ENCODE measurements at regions not wholly inside any gene's neighbourhood (a gene's known extent, or its start where the extent isn't known, plus 50 kb on each side); places are given as distances from the start of the nearest gene placed in this dataset.
"Not testable (repeated sequence)": the region's sequence is repeated elsewhere in the genome, so short reads cannot be mapped to it uniquely, and the experiment has no call there.

GRCh38 chr2:129532158-129532557, 447.3 kb upstream of the RAB6C start:
- not testable (repeated sequence) for DNase-seq (ENCODE audit: low read depth in 6 of 9, low spot score in 9 of 9)

GRCh38 chr2:129548880-129549279, 430.6 kb upstream of the RAB6C start:
- WGBS: 78% methylated on average over 3 of the region's 3 CpGs
- Histone ChIP-seq H3K9me3 (ENCODE audit: control insufficient read depth in 2 of 2, insufficient read depth in 1 of 2, low read length in 1 of 2) (peaks cover 0 to under 1% of the 10 kb centered on the region in 2 donors), H3K36me3 (ENCODE audit: control insufficient read depth in 2 of 2, insufficient read depth in 2 of 2, low read length in 1 of 2) (no peaks in the 10 kb centered on the region), H3K4me3 (ENCODE audit: low read length in 2 of 2) (no peak overlapping the region), H3K27ac (ENCODE audit: low read depth in 1 of 2, low read length in 1 of 2) (no peak overlapping the region), H3K4me1 (ENCODE audit: control insufficient read depth in 2 of 2, insufficient read depth in 2 of 2, low read length in 2 of 2) (no peaks in the 10 kb centered on the region), H3K27me3 (ENCODE audit: control insufficient read depth in 2 of 2, insufficient read depth in 1 of 2, low read length in 1 of 2) (no peaks in the 10 kb centered on the region)
- DNase-seq (ENCODE audit: low read depth in 6 of 9, low spot score in 9 of 9): no peak

More at GRCh38 chr2:129532158-129532557, 447.3 kb upstream of the RAB6C start:
- WGBS: 97% methylated on average over 9 of the region's 9 CpGs
- not testable (repeated sequence) for H3K27ac ChIP-seq (ENCODE audit: low read depth in 1 of 2, low read length in 1 of 2); H3K9me3 ChIP-seq (ENCODE audit: control insufficient read depth in 2 of 2, insufficient read depth in 1 of 2, low read length in 1 of 2); H3K4me1 ChIP-seq (ENCODE audit: control insufficient read depth in 2 of 2, insufficient read depth in 2 of 2, low read length in 2 of 2); H3K36me3 ChIP-seq (ENCODE audit: control insufficient read depth in 2 of 2, insufficient read depth in 2 of 2, low read length in 1 of 2); H3K27me3 ChIP-seq (ENCODE audit: control insufficient read depth in 2 of 2, insufficient read depth in 1 of 2, low read length in 1 of 2); H3K4me3 ChIP-seq (ENCODE audit: low read length in 2 of 2)

DNA sequence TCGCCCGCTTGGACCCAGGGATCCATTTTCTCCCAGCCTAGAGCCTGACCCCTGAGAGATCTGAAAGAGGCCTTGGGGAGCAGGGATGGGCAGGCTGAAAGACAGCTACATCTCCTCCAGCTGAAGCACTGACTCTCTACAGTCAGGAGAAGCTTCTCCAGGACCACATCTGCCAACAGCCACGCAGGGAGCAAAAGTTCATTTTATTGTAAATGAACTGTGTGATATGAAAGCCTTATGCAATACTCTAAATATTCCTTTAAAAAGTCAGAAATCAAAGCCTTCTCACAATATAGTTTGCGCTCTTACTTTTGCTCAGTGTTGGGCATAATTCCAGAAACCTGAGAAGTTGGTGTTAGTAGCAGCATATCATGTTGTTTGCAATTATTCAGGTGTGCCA, 428.9 kb upstream of the RAB6C start:
- DNase-seq (ENCODE audit: low read depth in 6 of 9, low spot score in 9 of 9): no peak
- Histone ChIP-seq H3K36me3 (ENCODE audit: control insufficient read depth in 2 of 2, insufficient read depth in 2 of 2, low read length in 1 of 2) (no peaks in the 10 kb centered on the region), H3K27ac (ENCODE audit: low read depth in 1 of 2, low read length in 1 of 2) (no peak overlapping the region), H3K9me3 (ENCODE audit: control insufficient read depth in 2 of 2, insufficient read depth in 1 of 2, low read length in 1 of 2) (no peaks in the 10 kb centered on the region), H3K4me3 (ENCODE audit: low read length in 2 of 2) (no peak overlapping the region), H3K27me3 (ENCODE audit: control insufficient read depth in 2 of 2, insufficient read depth in 1 of 2, low read length in 1 of 2) (no peaks in the 10 kb centered on the region), H3K4me1 (ENCODE audit: control insufficient read depth in 2 of 2, insufficient read depth in 2 of 2, low read length in 2 of 2) (no peaks in the 10 kb centered on the region)
- WGBS: 94% methylated on average over 4 of the region's 4 CpGs

- WGBS: 50% methylated on average over 3 of the region's 3 CpGs
- Histone ChIP-seq H3K4me3 (ENCODE audit: low read length in 2 of 2) (no peak overlapping the region), H3K27ac (ENCODE audit: low read depth in 1 of 2, low read length in 1 of 2) (no peak overlapping the region), H3K9me3 (ENCODE audit: control insufficient read depth in 2 of 2, insufficient read depth in 1 of 2, low read length in 1 of 2) (no peaks in the 10 kb centered on the region), H3K36me3 (ENCODE audit: control insufficient read depth in 2 of 2, insufficient read depth in 2 of 2, low read length in 1 of 2) (no peaks in the 10 kb centered on the region), H3K4me1 (ENCODE audit: control insufficient read depth in 2 of 2, insufficient read depth in 2 of 2, low read length in 2 of 2) (no peaks in the 10 kb centered on the region), H3K27me3 (ENCODE audit: control insufficient read depth in 2 of 2, insufficient read depth in 1 of 2, low read length in 1 of 2) (no peaks in the 10 kb centered on the region)
- no peak for DNase-seq (ENCODE audit: low read depth in 6 of 9, low spot score in 9 of 9)
Measured at GRCh38 chr2:129554373-129554772, 425.1 kb upstream of the RAB6C start.

GRCh38 chr2:129559101-129559500, 420.4 kb upstream of the RAB6C start:
- DNase-seq (ENCODE audit: low read depth in 6 of 9, low spot score in 9 of 9): no peak
- Histone ChIP-seq H3K27me3 (ENCODE audit: control insufficient read depth in 2 of 2, insufficient read depth in 1 of 2, low read length in 1 of 2) (no peaks in the 10 kb centered on the region), H3K4me3 (ENCODE audit: low read length in 2 of 2) (no peak overlapping the region), H3K9me3 (ENCODE audit: control insufficient read depth in 2 of 2, insufficient read depth in 1 of 2, low read length in 1 of 2) (no peaks in the 10 kb centered on the region), H3K4me1 (ENCODE audit: control insufficient read depth in 2 of 2, insufficient read depth in 2 of 2, low read length in 2 of 2) (no peaks in the 10 kb centered on the region), H3K36me3 (ENCODE audit: control insufficient read depth in 2 of 2, insufficient read depth in 2 of 2, low read length in 1 of 2) (no peaks in the 10 kb centered on the region), H3K27ac (ENCODE audit: low read depth in 1 of 2, low read length in 1 of 2) (no peak overlapping the region)
- 82% methylated on average over 8 of the region's 8 CpGs for WGBS

GRCh38 chr2:129565551-129566109, 413.8 kb upstream of the RAB6C start:
- H3K27ac ChIP-seq (ENCODE audit: low read depth in 1 of 2, low read length in 1 of 2): no peak overlapping the region
- no peaks in the 10 kb centered on the region for H3K27me3 ChIP-seq (ENCODE audit: control insufficient read depth in 2 of 2, insufficient read depth in 1 of 2, low read length in 1 of 2)
- H3K4me1 ChIP-seq (ENCODE audit: control insufficient read depth in 2 of 2, insufficient read depth in 2 of 2, low read length in 2 of 2): no peaks in the 10 kb centered on the region
- WGBS: 62% methylated on average over 5 of the region's 5 CpGs
- no peaks in the 10 kb centered on the region for H3K36me3 ChIP-seq (ENCODE audit: control insufficient read depth in 2 of 2, insufficient read depth in 2 of 2, low read length in 1 of 2)
- no peak overlapping the region for H3K4me3 ChIP-seq (ENCODE audit: low read length in 2 of 2)
- no peaks in the 10 kb centered on the region for H3K9me3 ChIP-seq (ENCODE audit: control insufficient read depth in 2 of 2, insufficient read depth in 1 of 2, low read length in 1 of 2)
- DNase-seq (ENCODE audit: low read depth in 6 of 9, low spot score in 9 of 9): no peak

- WGBS: 99% methylated on average over 2 of the region's 2 CpGs
- H3K9me3 ChIP-seq (ENCODE audit: control insufficient read depth in 2 of 2, insufficient read depth in 1 of 2, low read length in 1 of 2); H3K27ac ChIP-seq (ENCODE audit: low read depth in 1 of 2, low read length in 1 of 2); H3K36me3 ChIP-seq (ENCODE audit: control insufficient read depth in 2 of 2, insufficient read depth in 2 of 2, low read length in 1 of 2); H3K27me3 ChIP-seq (ENCODE audit: control insufficient read depth in 2 of 2, insufficient read depth in 1 of 2, low read length in 1 of 2); DNase-seq (ENCODE audit: low read depth in 6 of 9, low spot score in 9 of 9); H3K4me1 ChIP-seq (ENCODE audit: control insufficient read depth in 2 of 2, insufficient read depth in 2 of 2, low read length in 2 of 2); H3K4me3 ChIP-seq (ENCODE audit: low read length in 2 of 2): not testable (repeated sequence)
Measured at GRCh38 chr2:129570812-129571211, 408.7 kb upstream of the RAB6C start.

DNA sequence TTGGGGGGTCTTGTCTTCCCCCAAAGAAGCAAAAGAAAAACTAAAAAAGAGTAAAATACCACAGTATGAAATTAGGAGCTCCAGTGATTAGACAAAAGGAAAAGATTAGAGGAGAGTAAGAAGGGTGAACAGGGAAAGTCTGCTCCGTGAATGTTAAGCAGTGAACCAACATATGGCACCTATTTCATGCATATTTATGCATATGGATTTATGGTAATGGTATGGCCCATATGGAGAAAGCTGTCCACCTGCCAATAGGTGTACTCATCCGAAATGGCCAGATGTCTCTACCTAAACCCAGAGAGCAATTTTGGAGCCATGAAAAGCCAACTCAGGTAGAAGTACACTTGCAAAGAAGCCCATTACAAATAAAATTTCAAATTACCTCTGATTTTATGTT, 404.0 kb upstream of the RAB6C start:
- Histone ChIP-seq H3K4me3 (ENCODE audit: low read length in 2 of 2) (no peak overlapping the region), H3K36me3 (ENCODE audit: control insufficient read depth in 2 of 2, insufficient read depth in 2 of 2, low read length in 1 of 2) (no peaks in the 10 kb centered on the region), H3K27me3 (ENCODE audit: control insufficient read depth in 2 of 2, insufficient read depth in 1 of 2, low read length in 1 of 2) (no peaks in the 10 kb centered on the region), H3K4me1 (ENCODE audit: control insufficient read depth in 2 of 2, insufficient read depth in 2 of 2, low read length in 2 of 2) (no peaks in the 10 kb centered on the region), H3K27ac (ENCODE audit: low read depth in 1 of 2, low read length in 1 of 2) (no peak overlapping the region), H3K9me3 (ENCODE audit: control insufficient read depth in 2 of 2, insufficient read depth in 1 of 2, low read length in 1 of 2) (no peaks in the 10 kb centered on the region)
- no peak for DNase-seq (ENCODE audit: low read depth in 6 of 9, low spot score in 9 of 9)
- 93% methylated on average over 2 of the region's 2 CpGs for WGBS

GRCh38 chr2:129575880-129576279, 403.6 kb upstream of the RAB6C start:
- H3K27me3 ChIP-seq (ENCODE audit: control insufficient read depth in 2 of 2, insufficient read depth in 1 of 2, low read length in 1 of 2): no peaks in the 10 kb centered on the region
- H3K36me3 ChIP-seq (ENCODE audit: control insufficient read depth in 2 of 2, insufficient read depth in 2 of 2, low read length in 1 of 2): no peaks in the 10 kb centered on the region
- no peaks in the 10 kb centered on the region for H3K4me1 ChIP-seq (ENCODE audit: control insufficient read depth in 2 of 2, insufficient read depth in 2 of 2, low read length in 2 of 2)
- H3K27ac ChIP-seq (ENCODE audit: low read depth in 1 of 2, low read length in 1 of 2): no peak overlapping the region
- no peaks in the 10 kb centered on the region for H3K9me3 ChIP-seq (ENCODE audit: control insufficient read depth in 2 of 2, insufficient read depth in 1 of 2, low read length in 1 of 2)
- 94% methylated on average over 4 of the region's 4 CpGs for WGBS
- DNase-seq (ENCODE audit: low read depth in 6 of 9, low spot score in 9 of 9): no peak
- H3K4me3 ChIP-seq (ENCODE audit: low read length in 2 of 2): no peak overlapping the region

DNA sequence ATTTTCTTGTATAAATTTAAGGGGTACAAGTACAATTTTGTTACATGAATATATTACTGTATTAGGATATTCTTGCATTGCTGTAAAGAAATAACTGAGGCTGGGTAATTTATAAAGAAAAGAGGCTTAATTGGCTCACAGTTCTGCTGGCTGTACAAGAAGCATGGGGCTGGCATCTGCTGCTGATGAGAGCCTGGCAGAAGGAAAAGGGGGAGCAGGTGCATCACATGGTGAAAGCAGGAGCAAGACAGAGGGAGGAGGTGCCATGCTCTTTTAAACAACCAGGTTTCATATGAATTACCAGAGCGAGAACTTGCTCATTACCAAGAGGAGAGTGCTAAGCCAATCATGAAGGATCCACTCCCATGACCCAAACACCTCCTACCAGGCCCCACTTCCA, 399.5 kb upstream of the RAB6C start:
- H3K9me3 ChIP-seq (ENCODE audit: control insufficient read depth in 2 of 2, insufficient read depth in 1 of 2, low read length in 1 of 2): no peaks in the 10 kb centered on the region
- H3K4me1 ChIP-seq (ENCODE audit: control insufficient read depth in 2 of 2, insufficient read depth in 2 of 2, low read length in 2 of 2): no peaks in the 10 kb centered on the region
- H3K4me3 ChIP-seq (ENCODE audit: low read length in 2 of 2): no peak overlapping the region
- 98% methylated on average over 1 of the region's 1 CpG for WGBS
- no peak overlapping the region for H3K27ac ChIP-seq (ENCODE audit: low read depth in 1 of 2, low read length in 1 of 2)
- no peaks in the 10 kb centered on the region for H3K36me3 ChIP-seq (ENCODE audit: control insufficient read depth in 2 of 2, insufficient read depth in 2 of 2, low read length in 1 of 2)
- H3K27me3 ChIP-seq (ENCODE audit: control insufficient read depth in 2 of 2, insufficient read depth in 1 of 2, low read length in 1 of 2): no peaks in the 10 kb centered on the region
- no peak for DNase-seq (ENCODE audit: low read depth in 6 of 9, low spot score in 9 of 9)

All from thymus (tissue), 11 donors.